Pulmonary artery endothelial cell (primary cell): ENCODE measurements at regions not wholly inside any gene's neighbourhood (a gene's known extent, or its start where the extent isn't known, plus 50 kb on each side); places are given as distances from the start of the nearest gene placed in this dataset.
"Not testable (repeated sequence)": the region's sequence is repeated elsewhere in the genome, so short reads cannot be mapped to it uniquely, and the experiment has no call there.

ENCODE experiments used
- DNase-seq: peaks from one replicate; pipeline ENCODE4 v3.0.0-alpha.2; 2011; ENCODE audit warnings: low read depth, low spot score

GRCh38 chr2:111365986-111366640 is 245.4 kb downstream of the BCL2L11 start:
- not testable (repeated sequence) for DNase-seq

DNA sequence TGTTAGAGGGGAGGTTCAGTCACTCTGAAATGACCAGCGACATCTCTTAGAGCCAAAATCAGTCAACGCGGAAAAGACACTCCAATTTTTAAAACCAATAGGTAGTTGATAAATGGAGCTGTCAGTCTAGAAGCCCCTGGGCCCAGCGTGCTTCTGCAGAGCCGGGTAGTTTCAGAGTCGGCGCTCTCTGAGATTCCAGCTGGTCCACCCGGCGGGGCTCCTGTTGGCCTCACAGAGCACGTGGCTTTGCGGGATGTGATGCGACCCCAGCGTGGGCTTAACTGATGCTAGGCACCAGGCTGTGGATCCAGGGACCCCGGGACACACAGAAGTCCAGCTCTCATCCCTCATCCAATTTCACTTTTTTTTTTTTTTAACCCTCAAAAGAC is 245.9 kb downstream of the BCL2L11 start:
- DNase-seq: not testable (repeated sequence)

DNA sequence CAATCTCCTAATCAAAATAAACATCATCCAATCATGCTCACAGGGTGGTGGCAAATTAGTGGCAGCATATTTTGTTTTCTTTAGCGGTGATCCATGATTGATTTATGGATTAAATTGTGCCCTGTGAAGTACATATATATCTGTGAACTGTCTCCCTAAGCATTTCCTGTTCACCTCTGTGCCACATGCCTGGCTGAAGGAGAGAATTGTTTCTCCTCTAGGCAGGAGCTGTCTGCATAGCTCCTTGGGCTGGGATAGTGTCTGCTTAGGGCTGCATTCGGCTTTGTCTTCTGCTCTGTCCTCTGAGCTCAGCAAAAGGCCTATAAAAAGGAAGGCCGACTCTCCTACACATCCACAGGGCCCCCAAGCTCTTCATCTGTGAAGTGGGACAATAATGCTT is 246.4 kb downstream of the BCL2L11 start:
- not testable (repeated sequence) for DNase-seq

GRCh38 chr2:111367871-111368270 is 247.2 kb downstream of the BCL2L11 start:
- DNase-seq: not testable (repeated sequence)

- not testable (repeated sequence) for DNase-seq
These were observed 247.6 kb downstream of the BCL2L11 start for GRCh38 chr2:111368288-111368687.

DNA sequence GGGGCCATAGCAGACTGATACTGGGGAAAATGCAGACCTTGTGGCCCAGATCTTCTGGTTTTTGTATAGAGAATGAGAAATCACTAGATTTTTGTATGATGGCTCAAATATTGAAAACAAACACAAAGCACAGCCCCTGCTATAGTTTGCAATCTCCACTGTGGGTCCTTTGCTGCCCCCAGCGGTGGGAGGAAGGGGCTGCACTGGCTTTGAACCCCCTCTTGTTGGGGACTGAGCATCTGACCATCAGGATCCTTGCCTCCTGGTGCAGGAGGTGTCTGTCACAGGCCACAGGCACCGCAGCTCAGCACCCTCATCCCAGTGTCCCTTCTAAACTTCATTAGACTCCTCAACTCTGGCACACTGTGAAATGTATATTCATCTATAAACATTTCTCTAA is 252.3 kb downstream of the BCL2L11 start:
- DNase-seq: not testable (repeated sequence)

DNA sequence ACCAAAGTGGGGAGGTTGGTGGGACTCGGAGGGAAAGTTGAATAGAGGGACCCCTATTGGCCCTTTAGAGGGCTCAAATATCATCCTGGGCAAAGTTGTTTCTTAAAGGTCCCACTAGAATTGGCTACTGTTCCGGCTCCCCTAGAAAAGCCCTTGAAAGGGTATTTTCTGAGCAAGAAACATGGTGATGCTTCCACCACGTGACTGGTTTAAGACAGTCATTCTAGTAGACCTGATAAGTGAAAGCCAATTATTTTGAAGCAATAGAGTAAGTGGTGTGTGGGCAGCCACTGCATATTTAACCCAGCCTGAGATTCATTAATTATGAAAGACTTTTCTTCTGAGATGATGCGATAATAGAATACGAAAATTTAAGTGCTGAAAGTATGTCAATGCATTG is 253.3 kb downstream of the BCL2L11 start:
- DNase-seq: not testable (repeated sequence)

- DNase-seq: not testable (repeated sequence)
These were observed 254.0 kb downstream of the BCL2L11 start for GRCh38 chr2:111374734-111375133.

GRCh38 chr2:111375320-111375883 is 254.7 kb downstream of the BCL2L11 start:
- DNase-seq: not testable (repeated sequence)

DNA sequence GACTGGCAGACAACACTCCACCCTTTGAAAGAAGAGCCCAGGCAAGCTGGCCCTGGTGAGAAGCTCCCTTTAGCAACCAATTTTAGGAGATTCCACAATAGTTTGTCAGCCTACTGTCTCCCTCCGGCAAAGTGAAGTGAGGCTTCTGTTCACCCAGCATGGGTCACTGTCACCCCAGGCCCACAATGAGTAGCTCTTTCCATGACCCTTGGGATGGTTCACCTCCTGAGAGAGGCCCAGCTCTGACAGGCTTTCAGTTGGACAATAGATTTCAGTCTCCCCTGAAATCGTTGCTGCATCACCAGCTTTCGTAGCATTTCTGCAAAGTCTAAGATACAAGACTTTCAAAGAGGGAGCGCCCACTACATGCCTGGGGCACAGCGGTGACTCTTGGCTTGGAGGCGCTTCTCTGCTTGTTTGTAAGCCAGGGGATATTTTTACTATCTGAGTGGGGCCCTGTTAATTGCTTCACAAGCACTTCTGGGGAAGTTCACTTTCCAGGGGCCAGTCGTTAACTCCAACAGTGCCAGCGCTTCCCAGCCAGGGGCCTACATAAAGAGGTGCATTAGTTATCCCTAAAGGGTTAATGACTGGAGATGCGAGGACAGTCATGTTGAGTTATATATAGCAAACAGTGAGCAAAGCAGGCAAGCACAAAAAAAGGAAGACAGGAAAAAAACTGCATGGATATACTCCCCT is 255.7 kb downstream of the BCL2L11 start:
- DNase-seq: not testable (repeated sequence)

GRCh38 chr2:111376971-111377352 is 256.2 kb downstream of the BCL2L11 start:
- DNase-seq: not testable (repeated sequence)

- DNase-seq: not testable (repeated sequence)
These were observed 256.8 kb downstream of the BCL2L11 start for GRCh38 chr2:111377386-111377959.

DNA sequence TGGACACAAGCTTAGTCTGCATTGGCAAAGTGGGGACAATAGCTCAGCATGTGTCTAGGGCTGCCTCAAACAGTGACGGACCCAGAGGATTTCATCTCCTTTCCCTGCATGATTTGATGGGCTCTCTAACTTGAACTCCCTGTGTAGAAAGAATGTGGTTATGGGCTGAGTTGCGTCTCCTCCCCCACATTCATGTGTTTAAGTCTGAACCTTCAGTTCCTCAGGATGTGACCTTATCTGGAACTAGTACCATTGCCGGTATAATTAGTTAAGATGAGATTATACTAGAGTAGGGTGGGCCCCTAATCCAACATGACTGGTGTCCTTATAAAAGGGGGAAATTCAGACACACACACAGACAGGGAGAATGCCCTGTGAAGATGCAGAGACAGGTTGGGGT is 257.6 kb downstream of the BCL2L11 start:
- not testable (repeated sequence) for DNase-seq

DNA sequence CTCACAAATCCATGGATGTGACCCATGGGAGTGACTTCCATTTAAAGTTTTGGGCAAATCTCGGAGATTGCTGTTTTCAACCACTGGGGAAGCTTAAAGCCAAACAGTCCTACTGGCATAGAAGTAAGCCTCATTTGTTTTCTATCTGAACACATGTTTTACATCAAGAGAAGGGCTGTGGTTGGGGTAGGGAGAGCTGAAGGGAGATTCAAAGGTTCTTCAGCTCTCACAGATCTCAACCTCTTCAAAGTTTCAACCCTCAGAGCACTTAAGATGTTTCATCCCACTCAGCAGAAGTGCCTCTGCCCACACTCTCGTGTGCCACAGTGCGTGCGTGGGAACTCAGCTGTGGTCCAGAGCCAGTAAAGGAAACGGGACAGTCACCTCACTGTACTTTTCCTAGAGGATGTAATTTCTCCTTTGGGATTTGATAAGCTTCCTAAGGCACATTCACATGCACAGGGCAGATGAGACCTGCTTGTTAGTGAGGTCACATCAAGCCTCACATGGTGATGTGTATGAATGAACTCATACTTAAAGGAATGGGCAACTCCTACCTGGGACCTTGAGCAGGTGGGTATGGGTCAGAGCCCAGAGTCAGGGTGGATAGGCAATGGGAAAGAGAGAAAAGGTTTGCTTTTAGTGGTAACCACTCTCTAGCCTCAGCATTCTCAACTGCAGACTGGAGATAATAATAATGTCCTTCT is 260.2 kb downstream of the BCL2L11 start:
- not testable (repeated sequence) for DNase-seq

DNA sequence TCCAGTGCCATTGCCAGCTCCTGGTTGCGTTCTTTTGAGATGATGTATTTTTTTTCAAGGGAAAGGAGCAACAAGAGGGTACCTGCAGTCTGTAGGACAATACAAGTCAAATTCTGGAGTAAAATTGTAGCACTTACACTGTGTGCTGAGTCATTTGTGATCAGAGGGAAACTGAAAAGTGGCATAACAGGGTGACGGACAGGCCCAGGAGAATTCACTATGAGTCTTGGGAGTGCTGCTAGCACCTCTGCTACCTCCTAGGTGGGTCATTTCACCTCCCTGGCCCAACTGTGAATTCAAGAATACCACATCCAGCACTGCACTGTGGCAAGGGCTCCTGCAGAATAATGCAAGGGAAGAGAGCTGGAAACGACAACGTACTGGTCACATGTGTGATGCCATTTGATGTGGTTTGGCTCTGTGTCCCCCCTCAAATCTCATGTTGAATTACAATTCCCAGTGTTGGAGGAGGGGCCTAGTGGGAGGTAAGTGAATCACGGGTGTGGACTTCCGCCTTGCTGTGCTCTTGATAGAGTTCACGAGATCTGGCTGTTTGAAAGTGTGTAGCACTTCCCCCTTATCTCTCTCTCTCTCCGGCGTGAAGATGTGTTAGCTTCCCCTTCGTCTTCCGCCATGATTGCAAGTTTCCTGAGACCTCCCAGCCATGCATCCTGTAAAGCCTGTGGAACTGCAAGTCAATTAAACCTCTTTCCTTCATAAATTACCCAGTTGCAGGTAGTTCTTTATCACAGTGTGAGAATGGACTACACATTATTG is 261.0 kb downstream of the BCL2L11 start:
- not testable (repeated sequence) for DNase-seq

GRCh38 chr2:111382507-111382906 is 261.8 kb downstream of the BCL2L11 start:
- DNase-seq: not testable (repeated sequence)

DNA sequence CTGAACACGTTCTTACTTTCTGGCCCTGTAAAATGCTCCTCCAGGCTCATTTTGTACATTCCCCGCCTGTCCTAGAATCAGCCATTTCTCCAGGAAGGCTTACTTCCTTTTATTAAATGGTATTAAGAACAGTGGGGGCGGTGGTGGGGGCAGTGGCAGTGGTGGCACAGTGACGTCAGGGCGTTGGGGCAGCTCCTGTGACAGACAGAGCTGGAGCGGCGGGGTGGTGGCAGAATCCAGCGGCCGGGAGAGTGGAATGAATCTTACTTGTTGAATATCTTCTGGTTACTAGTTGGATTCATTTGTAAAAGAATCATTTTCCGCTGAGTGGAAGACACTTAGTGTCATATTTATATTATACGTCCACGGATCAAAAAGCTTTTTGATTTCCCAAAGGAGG is 262.6 kb downstream of the BCL2L11 start:
- not testable (repeated sequence) for DNase-seq

- not testable (repeated sequence) for DNase-seq
These were observed 264.7 kb downstream of the BCL2L11 start for GRCh38 chr2:111385226-111385957.

DNA sequence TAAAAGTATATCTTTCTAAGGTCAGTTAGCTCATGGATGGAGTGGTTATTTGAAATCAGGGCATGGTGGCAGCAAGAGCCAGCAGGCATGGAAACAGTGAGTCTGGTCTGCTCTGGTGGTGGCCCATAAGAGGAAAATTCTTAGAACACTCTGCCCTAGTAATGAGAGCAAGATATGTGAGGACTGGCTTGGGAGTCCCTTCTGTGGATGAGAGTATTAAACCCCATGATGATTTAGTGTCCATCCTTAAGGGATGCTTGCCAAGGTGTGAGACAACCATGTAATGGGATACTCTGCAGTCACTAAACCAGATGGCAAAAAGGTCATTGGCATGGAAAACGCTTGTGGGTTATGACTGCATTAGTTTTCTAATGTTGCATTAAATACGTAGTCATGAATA is 269.9 kb downstream of the BCL2L11 start:
- DNase-seq: not testable (repeated sequence)
